GM21447 (cell line): ENCODE measurements at regions not wholly inside any gene's neighbourhood (a gene's known extent, or its start where the extent isn't known, plus 50 kb on each side); places are given as distances from the start of the nearest gene placed in this dataset.
A peak's percentile ranks its signal among the peaks of the same experiment; 100 is the strongest.
"Not testable (repeated sequence)": the region's sequence is repeated elsewhere in the genome, so short reads cannot be mapped to it uniquely, and the experiment has no call there.

Experiments
- ATAC-seq: cut with Tn5 transposase; IDR thresholded peaks from one replicate; pipeline ENCODE4 v1.9.1; 2021; ENCODE audit not compliant: unreplicated experiment

DNA sequence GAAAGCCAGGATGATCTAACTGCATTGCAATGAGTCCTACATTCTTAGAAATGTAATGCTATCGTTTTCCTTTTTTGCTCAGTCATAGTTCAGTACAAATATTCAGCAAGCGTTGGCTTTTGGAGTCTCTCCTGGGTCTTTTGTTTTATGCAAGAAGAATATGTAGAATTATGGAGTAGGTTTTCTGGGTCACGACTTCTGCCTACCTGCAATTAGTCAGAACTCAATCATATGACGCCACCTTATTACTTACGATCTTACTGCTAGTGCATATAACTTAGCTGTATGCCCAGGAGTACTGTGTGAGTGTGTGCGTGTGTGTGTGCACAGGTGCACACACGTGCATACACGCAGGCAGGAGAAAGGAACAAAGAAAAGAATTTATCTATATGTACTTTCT lies 640.2 kb downstream of the STK39 start:
- ATAC-seq = no peak

DNA sequence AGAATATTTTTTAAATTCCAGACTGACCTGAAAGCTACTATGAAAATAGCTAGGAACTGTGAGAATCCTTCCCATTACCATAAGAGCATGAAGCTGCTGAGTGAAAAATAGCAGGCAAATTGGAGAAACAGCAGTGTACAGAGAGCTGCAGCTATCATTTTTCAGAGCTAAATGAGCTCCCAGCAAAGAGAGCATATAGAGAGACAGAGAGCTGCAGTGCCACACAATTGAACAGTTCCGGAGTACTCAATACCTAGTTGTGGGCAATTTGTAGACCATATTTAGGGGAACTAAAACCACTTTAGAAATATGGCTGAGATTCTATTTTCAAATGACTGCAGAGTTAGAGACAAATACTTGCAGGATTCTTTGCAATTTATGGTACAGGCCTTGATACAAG lies 645.3 kb downstream of the STK39 start:
- ATAC-seq = no peak

DNA sequence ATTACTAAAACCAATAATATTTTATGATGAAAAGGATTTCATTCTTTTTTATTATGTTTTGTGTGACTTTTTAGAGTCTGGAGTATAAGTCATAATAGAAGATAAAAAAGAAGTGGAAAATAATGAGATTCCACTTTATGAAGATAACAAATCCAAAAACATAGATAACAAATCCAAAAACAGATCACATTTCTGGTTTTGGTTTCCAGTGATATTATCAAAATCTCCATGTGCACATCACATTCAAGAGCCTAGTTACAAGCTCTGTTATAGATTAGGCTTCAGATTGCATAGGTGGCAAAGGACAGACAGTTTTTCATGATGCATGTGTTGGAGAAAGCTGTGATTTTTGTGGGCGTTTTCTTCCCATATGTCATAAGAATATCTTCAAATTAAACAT lies 648.2 kb downstream of the STK39 start:
- ATAC-seq = no peak

DNA sequence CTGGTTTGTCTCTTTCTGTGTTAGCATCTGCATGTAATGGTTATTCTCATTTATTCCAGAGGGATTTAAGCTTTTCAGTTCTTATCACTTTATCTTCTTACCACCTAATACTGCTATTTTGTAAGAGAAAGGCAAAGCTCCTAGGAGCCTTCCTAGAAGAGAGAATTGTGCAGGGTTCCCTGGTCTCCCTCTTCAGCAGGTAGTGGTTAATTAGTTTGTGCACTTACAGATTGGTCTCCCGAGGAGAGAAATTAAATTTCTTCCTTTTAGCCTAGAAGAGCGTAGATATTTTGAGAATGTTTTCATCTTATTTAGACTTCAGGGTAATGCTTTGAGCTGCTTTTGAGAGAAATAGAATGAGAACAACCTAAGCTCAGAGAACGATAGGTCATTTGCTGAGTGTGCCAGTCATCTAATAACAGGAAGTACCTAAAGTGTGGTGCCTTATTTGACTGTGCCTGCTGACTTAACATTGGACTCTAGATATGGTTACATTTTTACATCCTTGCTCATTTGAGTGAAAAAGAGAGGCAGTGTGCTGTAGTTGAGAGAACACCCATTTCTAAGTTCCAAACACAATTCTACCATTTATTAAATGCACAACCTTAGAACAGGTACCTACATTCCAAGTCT lies 651.4 kb downstream of the STK39 start:
- ATAC-seq = peak; percentile 89

DNA sequence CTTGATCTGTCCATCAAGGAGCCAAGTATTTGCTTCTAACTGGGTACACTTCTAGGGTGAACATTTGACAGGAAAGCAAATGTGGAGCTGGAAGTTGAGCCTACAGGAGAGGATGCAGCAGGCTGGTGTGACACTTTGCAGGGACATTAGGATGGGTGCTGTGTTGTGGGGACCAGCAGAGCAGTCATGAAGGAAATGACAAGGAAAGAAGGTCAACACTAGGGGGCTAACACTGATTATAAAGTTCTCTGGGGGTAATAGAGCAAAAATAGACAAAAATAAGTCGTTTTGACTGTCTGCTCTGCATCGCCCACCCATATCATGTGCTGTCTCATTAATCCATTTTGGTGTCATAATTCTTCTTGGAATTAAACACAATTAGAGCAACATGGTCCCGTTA lies 652.4 kb downstream of the STK39 start:
- ATAC-seq = no peak

DNA sequence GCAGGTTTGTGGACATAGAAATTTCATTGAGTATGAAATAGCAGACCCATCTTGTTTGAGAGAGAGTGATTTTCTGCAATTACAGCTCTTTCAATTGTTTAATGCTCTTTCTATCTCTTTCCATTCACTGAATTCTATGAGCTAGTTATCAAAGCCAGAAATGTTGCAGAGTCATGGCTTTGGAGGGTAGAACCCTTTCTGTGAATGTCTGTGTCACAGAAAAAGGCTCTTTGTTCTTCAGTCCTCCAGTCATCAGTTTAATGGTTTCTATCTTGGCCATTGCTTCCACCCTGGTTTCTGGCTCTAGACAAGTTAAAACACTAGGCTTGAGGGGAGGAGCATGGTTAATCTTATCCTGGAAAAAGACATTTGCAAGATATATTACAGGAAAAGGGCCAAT lies 655.0 kb downstream of the STK39 start:
- no peak for ATAC-seq

DNA sequence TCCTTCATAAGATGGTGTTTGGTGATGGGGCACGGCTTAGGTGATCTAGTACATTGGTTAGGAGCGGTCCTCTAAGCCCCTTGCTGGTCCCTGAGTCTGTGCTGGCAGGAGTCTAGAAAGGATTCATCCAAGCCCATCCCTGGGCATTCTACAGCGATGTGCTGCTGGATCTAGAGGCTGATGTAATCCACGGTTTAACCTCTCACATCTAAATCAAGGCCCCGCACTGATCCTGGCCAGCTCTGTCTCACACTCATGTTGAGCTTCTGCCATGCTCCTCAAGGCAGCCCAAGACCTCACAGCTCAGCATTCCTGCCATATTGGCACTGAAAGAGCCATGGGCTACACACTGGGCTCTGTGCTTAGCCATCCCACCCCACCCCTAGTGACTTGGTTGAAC lies 664.8 kb downstream of the STK39 start:
- no peak for ATAC-seq

DNA sequence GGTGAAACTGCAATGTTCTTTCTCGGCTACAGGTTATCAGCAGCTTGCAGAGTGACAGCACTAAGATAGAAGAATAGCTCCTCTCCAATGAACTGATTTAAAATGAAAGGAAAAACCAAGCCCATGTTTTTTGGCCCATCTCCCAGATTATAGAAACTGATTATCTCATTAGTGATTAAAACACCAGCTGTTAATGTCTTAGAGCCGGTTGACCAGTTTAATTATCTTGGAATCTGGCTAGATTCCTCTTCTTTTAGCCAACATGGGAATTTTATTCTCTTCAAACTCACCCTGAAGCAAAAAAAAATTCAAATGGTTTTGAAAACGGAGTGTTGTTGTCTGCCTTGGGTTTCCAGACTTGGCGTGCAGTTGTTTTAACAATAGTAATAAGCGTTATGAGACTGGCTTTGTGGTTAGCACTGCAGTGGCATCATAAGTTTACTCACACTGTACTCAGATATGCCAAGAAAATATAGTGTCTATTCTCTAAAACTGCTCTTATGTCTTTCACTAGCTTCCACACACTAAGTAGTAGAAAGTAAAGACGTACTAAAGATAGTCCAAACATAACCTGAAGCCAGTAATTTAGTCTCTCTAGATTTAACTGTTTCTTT lies 665.3 kb downstream of the STK39 start:
- ATAC-seq = no peak

DNA sequence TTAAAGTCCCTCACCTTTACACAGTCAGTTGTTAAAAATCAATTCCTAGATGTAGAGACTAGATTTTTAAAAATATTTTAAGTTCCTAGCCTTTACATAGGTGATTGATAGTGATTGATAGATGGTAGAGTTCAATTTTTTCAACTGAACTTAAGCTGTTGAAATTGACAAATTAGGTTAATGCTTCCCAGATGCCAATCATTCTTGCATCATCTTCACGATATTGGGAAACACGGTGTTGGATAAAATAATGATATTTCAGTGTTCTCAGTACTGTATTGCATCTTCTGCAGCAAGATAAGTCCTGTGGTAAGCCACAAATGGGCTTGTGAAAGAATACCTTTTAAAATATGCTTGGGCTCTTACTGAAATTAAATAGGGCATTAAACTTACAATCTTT lies 667.6 kb downstream of the STK39 start:
- ATAC-seq = no peak

DNA sequence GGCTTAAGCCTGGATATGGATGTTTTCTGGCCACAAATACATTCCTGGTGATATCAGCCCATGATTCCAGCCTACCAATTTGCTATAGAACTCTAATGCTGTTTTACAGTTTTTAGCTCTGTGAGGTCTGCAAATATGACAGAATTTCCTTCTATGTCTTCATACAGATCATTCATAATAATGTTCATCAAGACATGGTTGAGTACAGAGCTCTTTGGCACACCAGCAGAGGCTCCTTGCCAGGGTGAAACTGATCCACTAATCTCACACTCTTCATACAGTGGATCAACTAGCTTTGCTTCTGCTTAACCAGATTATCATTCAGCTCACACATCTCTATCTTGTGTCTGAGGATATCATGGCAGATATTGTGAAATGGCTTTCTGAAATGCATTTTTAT lies 672.1 kb downstream of the STK39 start:
- no peak for ATAC-seq

DNA sequence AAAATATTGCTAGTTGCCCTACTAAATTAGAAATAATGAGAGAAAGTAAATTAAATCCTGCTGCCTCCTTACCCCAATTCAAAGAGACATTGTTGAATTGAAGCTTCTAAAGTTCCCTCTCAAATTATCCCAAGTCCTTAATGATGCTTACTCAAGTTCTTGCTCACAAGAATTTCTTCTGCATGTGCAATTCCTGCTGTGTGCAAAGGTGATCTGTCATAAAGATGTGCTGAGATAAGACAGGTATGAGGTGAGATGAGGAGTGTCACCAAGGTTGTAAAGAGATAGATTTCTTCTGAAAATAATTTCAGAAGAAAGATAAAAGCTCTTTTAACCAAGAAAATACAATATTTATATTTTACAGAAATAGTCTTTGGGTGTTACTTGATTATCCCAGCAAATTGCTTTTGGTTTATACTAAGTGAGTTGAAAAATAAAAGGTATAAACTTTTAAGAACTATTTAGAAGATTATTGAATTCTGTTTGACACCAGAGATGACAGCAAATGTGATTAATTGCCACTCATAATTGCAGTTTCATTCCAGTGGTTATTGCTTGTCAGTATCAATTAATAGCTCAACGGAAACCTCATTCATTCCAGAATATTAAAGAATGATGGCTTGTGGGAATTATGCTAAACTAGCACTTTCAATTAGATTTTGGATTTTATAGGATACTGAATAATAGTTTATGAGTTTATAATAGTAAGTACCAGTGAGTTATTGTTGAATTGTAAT lies 674.3 kb downstream of the STK39 start:
- no peak for ATAC-seq

DNA sequence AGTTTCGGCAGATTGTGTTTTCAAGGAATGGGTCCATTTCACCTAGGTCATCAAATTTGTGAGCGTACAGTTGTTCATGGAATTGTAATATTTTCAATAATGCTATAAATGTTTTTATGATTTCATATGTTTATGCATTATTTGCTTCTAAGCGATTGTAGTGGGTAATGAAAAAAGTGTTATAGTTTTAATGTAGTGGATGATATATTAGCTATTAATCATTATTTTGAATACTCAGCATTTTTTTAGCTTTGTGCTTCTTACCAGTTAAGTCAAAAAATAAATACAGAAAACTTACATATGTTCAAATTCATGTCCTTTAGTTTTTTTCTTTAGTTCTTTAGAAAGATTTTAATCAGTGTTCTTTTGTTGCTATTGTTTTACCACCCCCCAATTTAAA lies 677.0 kb downstream of the STK39 start:
- ATAC-seq = no peak

DNA sequence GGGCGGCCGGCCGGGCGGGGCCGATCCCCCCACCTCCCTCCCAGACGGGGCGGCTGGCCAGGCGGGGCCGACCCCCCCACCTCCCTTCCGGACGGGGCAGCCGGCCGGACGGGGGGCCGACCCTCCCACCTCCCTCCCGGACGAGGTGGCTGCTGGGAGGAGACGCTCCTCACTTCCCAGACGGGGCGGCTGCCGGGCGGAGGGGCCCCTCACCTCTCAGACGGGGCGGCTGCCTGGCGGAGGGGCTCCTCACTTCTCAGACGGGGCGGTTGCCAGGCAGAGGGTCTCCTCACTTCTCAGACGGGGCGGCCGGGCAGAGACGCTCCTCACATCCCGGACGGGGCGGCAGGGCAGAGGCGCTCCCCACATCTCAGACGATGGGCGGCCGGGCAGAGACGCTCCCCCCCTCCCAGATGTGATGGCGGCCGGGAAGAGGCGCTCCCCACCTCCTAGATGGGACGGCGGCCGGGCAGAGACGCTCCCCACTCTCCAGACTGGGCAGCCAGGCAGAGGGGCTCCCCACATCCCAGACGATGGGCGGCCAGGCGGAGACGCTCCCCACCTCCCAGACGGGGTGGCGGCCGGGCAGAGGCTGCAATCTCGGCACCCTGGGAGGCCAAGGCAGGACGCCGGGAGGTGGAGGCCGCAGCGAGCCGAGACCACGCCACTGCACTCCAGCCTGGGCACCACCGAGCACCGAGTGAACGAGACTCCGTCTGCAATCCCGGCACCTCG lies 675.8 kb downstream of the XIRP2 start:
- ATAC-seq = not testable (repeated sequence)

DNA sequence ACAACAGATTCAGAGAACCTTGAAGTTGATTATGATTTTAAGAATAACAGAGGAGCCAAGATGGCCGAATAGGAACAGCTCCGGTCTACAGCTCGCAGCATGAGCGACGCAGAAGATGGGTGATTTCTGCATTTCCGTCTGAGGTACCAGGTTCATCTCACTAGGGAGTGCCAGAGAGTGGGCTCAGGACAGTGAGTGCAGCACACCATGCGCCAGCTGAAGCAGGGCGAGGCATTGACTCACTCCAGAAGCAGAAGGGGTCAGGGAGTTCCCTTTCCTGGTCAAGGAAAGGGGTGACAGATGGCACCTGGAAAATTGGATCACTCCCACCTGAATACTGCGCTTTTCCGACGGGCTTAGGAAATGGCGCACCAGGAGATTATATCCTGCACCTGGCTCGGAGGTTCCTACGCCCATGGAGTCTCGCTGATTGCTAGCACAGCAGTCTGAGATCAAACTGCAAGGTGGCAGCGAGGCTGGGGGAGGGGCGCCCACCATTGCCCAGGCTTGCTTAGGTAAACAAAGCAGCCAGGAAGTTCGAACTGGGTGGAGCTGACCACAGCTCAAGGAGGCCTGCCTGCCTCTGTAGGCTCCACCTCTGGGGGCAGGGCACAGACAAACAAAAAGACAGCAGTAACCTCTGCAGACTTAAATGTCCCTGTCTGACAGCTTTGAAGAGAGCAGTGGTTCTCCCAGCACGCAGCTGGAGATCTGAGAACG lies 670.2 kb downstream of the XIRP2 start:
- ATAC-seq = not testable (repeated sequence)

DNA sequence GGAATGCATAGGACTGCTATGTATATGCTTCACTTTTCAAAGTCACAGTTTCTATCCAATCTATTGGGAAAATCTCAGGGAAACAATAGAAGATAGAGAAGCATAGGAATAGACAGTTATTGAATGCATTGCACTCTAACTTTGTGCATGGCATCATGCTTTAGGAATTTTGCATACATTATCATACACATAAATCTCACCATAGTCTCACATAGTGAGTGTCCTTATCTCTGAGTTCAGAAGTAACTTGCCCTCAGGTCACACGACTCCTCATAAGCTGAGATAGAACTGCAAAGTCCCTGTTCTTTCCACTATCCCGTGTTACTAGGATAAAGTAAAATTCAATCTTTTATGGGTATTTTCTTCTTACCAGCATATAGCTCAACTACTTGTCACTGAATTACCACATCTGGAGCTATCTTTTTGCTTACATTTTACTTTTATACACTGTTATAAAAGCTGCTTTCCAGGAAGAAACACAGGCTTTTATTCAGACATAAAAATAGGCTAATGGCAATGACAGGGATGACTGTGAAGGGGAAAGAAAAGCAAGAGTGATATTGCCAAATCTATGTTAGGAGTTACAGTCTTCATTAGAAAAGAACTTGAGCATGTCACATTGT lies 666.9 kb downstream of the XIRP2 start:
- ATAC-seq = no peak

DNA sequence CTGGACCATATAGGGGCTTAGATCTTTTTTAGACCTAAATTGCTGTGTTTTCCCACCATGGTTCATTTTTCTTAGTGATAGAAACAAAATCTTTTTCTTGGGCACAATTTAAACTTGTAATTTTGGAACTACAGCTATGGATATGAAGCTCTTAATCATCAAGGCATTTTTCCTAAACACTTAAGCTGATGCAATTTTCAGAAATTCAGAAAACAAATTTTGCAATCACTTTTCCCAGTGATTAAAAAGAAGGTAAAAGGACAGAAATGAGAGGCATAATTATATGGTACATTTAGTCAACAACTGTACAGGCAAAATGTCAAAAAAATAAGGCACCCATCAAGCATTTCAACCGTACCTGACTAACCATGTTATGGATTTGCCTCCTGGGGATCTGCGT lies 665.4 kb downstream of the XIRP2 start:
- no peak for ATAC-seq

DNA sequence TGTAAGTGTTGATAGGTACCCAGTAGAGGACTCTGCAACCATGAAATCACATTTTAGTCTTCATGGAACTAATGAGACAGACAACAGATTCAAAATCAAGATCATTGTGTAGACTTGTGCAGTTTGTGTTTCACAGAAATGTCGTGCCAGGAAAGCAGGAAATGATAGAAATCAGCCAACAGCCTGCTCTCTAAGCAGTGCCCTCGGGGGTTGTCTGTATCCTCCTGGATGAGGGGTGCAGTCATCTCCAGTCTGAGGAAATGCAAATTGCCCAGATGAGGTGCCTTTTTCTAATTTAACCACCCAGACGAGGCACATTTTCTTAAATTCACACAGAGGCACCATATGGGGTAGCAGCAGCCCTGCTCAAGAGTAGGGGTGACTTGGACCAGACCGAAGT lies 663.1 kb downstream of the XIRP2 start:
- ATAC-seq = no peak

DNA sequence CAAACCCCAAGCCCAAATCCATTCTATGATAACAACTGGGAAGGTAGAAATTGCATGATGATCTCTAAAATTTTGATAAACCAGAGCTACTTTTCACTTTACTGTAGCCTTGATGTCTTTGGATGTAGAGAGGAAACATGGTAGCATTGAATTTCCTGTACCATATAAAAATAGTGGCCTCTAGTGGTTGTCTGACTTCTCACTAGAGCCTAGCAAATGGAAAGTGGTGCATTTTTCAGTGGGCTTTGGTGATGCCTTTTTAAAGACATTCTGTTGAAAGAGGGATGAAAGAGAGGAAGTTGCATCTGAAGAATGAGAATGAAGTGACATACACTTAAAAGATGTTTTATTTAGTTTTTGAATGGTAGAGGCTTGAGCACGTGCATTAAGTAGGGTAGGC lies 662.2 kb downstream of the XIRP2 start:
- ATAC-seq = no peak

DNA sequence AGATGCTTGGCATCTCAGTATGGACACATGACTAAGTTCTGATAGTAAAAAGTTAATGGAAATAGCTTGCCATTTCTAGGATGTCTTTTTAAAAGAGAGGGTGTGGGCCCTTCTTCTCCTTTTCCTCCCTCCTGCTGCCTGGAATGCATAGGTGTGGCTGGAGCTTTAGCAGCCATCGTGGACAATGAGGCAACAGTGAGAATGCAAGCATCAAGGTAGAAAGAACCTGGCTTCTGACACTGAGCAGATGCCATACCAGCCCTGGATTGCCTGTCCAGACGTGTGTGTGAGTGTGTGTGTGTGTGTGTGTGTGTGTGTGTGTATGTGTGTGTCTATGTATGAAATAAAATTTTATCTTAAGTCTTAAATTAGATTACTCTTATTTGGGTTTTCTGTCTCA lies 660.1 kb downstream of the XIRP2 start:
- no peak for ATAC-seq

DNA sequence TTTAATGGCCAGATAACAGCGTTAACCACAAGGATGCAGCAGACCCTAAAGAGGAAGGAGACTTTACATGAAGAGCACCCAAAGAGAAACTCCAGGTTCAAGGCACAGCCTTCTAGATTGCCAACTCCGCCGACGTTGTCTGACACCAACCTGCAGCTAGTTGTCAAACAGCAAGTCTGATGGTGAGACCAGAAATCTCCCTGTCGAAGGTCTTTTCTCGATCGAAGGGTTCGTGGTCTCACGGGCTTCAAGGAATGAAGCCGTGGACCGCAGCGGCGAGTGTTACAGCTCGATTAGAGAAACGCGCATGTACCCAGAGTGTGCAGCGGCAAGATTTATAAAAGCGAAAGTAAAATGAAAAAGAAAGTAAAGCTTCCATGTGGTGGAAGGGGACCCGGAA lies 656.3 kb downstream of the XIRP2 start:
- no peak for ATAC-seq

DNA sequence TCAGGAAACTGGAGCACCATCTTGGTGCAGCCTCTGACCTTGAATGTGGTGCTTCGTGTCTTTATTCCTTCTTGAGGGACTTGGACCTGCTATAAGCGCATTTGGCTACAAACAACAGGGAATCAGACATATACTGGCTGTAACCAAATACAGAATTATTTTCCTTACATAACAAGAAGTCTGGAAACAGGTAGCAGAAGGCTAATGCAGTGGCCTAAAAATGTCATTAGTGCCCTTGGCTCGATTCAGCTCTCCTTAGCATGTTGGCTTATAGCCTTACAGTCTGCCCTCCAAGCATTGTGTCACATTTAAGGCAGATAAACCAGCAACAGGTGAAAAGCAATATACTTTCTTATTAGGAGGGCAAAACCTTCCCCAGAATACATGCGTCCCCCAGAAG lies 655.4 kb downstream of the XIRP2 start:
- ATAC-seq = no peak
